ENCODE measurements at regions not wholly inside any gene's neighbourhood (a gene's known extent, or its start where the extent isn't known, plus 50 kb on each side); places are given as distances from the start of the nearest gene placed in this dataset.
A peak's percentile ranks its signal among the peaks of the same experiment; 100 is the strongest.

GRCh38 chr12:91529829-91530228 is 347.2 kb upstream of the DCN start:
- Histone ChIP-seq H3K9me3 (no peaks in the 10 kb centered on the region), H3K4me3 (no peak overlapping the region), H3K27me3 (replicated peaks; ENCODE audit: insufficient read depth) (no peaks in the 10 kb centered on the region), H3K36me3 (no peaks in the 10 kb centered on the region), H3K27ac (no peak overlapping the region), H3K4me1 (replicated peaks) (no peaks in the 10 kb centered on the region)
- 39% methylated on average over 1 of the region's 1 CpG for WGBS
- TF ChIP-seq POLR2A (IDR thresholded peaks at IDR 0.05) = no peak
- peak; percentile 83 for TF ChIP-seq POLR2AphosphoS5 (IDR thresholded peaks at IDR 0.05)
- intact Hi-C loops (cut with DNase I) = no loop called here
- DNase-seq (ENCODE audit: low spot score) = peak; percentile 44

- H3K27ac ChIP-seq = no peak overlapping the region
- no peaks in the 10 kb centered on the region for H3K27me3 ChIP-seq (replicated peaks; ENCODE audit: insufficient read depth)
- intact Hi-C loops (cut with DNase I) = no loop called here
- H3K4me1 ChIP-seq (replicated peaks) = no peaks in the 10 kb centered on the region
- no peak overlapping the region for H3K4me3 ChIP-seq
- no peak for TF ChIP-seq POLR2AphosphoS5 (IDR thresholded peaks at IDR 0.05)
- TF ChIP-seq CTCF (IDR thresholded peaks at IDR 0.05) = no peak
- TF ChIP-seq POLR2A (IDR thresholded peaks at IDR 0.05) = no peak
- 90% methylated on average over 4 of the region's 4 CpGs for WGBS
- H3K9me3 ChIP-seq = no peaks in the 10 kb centered on the region
- no peak for DNase-seq (ENCODE audit: low spot score)
- H3K36me3 ChIP-seq = no peaks in the 10 kb centered on the region
These were observed 341.2 kb upstream of the DCN start for GRCh38 chr12:91523831-91524230.

- no peaks in the 10 kb centered on the region for H3K36me3 ChIP-seq
- H3K4me3 ChIP-seq = no peak overlapping the region
These were observed 334.1 kb upstream of the DCN start for GRCh38 chr12:91516695-91517047.

GRCh38 chr12:91515944-91516694 is 333.5 kb upstream of the DCN start:
- 56% methylated on average over 5 of the region's 5 CpGs for WGBS
- no peak overlapping the region for H3K4me3 ChIP-seq
- no peak for DNase-seq (ENCODE audit: low spot score)
- intact Hi-C loops (cut with DNase I) = no loop called here
- H3K36me3 ChIP-seq = no peaks in the 10 kb centered on the region
- no peaks in the 10 kb centered on the region for H3K27me3 ChIP-seq (replicated peaks; ENCODE audit: insufficient read depth)
- TF ChIP-seq POLR2AphosphoS5 (IDR thresholded peaks at IDR 0.05) (no peak), CTCF (IDR thresholded peaks at IDR 0.05) (no peak), POLR2A (IDR thresholded peaks at IDR 0.05) (no peak)
- H3K9me3 ChIP-seq = no peaks in the 10 kb centered on the region
- no peak overlapping the region for H3K27ac ChIP-seq
- H3K4me1 ChIP-seq (replicated peaks) = no peaks in the 10 kb centered on the region

More at GRCh38 chr12:91516695-91517047, 334.1 kb upstream of the DCN start:
- no peaks in the 10 kb centered on the region for H3K27me3 ChIP-seq (replicated peaks; ENCODE audit: insufficient read depth)
- no peak for DNase-seq (ENCODE audit: low spot score)
- no peaks in the 10 kb centered on the region for H3K4me1 ChIP-seq (replicated peaks)
- intact Hi-C loops (cut with DNase I) = no loop called here
- TF ChIP-seq CTCF (IDR thresholded peaks at IDR 0.05) (no peak), POLR2AphosphoS5 (IDR thresholded peaks at IDR 0.05) (no peak), POLR2A (IDR thresholded peaks at IDR 0.05) (no peak)
- no peak overlapping the region for H3K27ac ChIP-seq
- no peaks in the 10 kb centered on the region for H3K9me3 ChIP-seq

- H3K36me3 ChIP-seq = no peaks in the 10 kb centered on the region
- H3K4me3 ChIP-seq = no peak overlapping the region
- TF ChIP-seq POLR2A (IDR thresholded peaks at IDR 0.05) (no peak), POLR2AphosphoS5 (IDR thresholded peaks at IDR 0.05) (no peak), CTCF (IDR thresholded peaks at IDR 0.05) (no peak)
- no peaks in the 10 kb centered on the region for H3K4me1 ChIP-seq (replicated peaks)
- no peaks in the 10 kb centered on the region for H3K27me3 ChIP-seq (replicated peaks; ENCODE audit: insufficient read depth)
- H3K27ac ChIP-seq = no peak overlapping the region
- no peak for DNase-seq (ENCODE audit: low spot score)
- intact Hi-C loops (cut with DNase I) = no loop called here
- no peaks in the 10 kb centered on the region for H3K9me3 ChIP-seq
- 92% methylated on average over 1 of the region's 1 CpG for whole genome bisulfite sequencing
These were observed 330.7 kb upstream of the DCN start for GRCh38 chr12:91513313-91513712.
